ENCODE measurements at regions not wholly inside any gene's neighbourhood (a gene's known extent, or its start where the extent isn't known, plus 50 kb on each side); places are given as distances from the start of the nearest gene placed in this dataset.

DNA sequence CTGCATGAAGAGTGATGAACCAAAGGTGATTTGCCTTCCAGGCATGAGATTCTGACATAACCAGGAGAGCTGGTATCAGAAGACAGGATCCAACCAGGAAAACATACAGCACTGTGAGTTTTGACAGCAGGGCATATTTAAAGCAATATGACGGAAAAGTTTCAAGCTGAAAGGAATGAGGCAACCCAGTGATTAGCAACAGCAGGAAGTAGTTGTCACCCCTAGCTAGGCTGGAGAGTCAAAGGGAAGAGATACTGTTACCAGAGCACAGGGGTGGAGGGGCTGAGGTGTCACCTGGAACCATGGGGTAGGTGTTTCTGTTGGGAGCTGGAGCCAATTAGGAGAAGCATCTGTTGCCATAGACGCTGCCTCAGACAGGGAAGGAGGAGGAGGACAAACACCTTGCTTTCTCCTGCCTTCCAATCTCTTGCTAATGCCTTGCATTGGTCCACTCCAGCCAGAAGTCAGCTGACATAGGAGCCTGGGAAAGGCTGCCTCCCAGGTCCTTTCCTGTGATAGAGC lies 125.4 kb upstream of the SORCS3 start:
- 48% methylated on average over 2 of the region's 2 CpGs for WGBS (ENCODE audit: low lambda C conversion rate, missing lambda C conversion rate)

DNA sequence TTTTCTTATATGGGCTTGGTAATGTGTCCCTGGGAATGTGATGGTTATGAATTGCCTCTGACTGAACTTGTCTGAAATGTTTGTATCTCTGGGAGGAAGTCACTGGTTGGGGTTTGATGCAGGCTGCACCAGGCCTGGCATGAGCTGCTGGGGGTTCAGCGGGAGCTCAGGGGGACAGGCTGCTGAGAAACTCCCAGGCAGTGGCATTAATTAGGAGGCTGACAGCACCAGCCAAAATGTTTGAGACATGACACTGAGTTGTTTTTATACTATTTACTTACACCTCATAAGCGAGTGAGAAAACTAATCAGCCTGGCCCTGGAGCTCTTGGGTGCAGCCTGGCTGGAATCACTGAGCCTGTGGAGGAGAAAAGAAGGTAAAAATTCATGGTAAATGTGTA lies 124.1 kb upstream of the SORCS3 start:
- 79% methylated on average over 2 of the region's 2 CpGs for WGBS (ENCODE audit: low lambda C conversion rate, missing lambda C conversion rate)
- Histone ChIP-seq H4K20me1 (ENCODE audit: insufficient read depth, poor library complexity, severe bottlenecking) (no peaks in the 10 kb centered on the region), H2AFZ (no peak overlapping the region), H3K27me3 (no peaks in the 10 kb centered on the region), H3K79me2 (no peaks in the 10 kb centered on the region), H3K27ac (no peak overlapping the region), H3K36me3 (replicated peaks; ENCODE audit: insufficient read depth, low read depth) (no peaks in the 10 kb centered on the region), H3K9me3 (ENCODE audit: low read depth) (no peaks in the 10 kb centered on the region), H3K4me1 (ENCODE audit: insufficient read depth) (no peaks in the 10 kb centered on the region), H3K4me3 (no peak overlapping the region), H3K4me2 (no peak overlapping the region), H3K9me2 (replicated peaks; ENCODE audit: insufficient read depth) (no peaks in the 10 kb centered on the region)
- DNase-seq (ENCODE audit: low spot score), result no peak
- TF ChIP-seq EZH2 (IDR thresholded peaks at IDR 0.05; ENCODE audit: borderline replicate concordance) (no peak), EZH2phosphoT487 (IDR thresholded peaks at IDR 0.05; ENCODE audit: low read depth, severe bottlenecking, unreplicated experiment) (no peak)
- TF ChIP-seq, protein P1, sequence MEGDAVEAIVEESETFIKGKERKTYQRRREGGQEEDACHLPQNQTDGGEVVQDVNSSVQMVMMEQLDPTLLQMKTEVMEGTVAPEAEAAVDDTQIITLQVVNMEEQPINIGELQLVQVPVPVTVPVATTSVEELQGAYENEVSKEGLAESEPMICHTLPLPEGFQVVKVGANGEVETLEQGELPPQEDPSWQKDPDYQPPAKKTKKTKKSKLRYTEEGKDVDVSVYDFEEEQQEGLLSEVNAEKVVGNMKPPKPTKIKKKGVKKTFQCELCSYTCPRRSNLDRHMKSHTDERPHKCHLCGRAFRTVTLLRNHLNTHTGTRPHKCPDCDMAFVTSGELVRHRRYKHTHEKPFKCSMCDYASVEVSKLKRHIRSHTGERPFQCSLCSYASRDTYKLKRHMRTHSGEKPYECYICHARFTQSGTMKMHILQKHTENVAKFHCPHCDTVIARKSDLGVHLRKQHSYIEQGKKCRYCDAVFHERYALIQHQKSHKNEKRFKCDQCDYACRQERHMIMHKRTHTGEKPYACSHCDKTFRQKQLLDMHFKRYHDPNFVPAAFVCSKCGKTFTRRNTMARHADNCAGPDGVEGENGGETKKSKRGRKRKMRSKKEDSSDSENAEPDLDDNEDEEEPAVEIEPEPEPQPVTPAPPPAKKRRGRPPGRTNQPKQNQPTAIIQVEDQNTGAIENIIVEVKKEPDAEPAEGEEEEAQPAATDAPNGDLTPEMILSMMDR (IDR thresholded peaks at IDR 0.05; ENCODE audit: poor library complexity), result no peak

More for the DNA sequence above, 125.4 kb upstream of the SORCS3 start:
- Histone ChIP-seq H3K27me3 (no peaks in the 10 kb centered on the region), H3K9me2 (replicated peaks; ENCODE audit: insufficient read depth) (no peaks in the 10 kb centered on the region), H3K4me3 (no peak overlapping the region), H3K4me1 (ENCODE audit: insufficient read depth) (no peaks in the 10 kb centered on the region), H4K20me1 (ENCODE audit: insufficient read depth, poor library complexity, severe bottlenecking) (no peaks in the 10 kb centered on the region), H3K36me3 (replicated peaks; ENCODE audit: insufficient read depth, low read depth) (no peaks in the 10 kb centered on the region), H2AFZ (no peak overlapping the region), H3K79me2 (no peaks in the 10 kb centered on the region), H3K27ac (no peak overlapping the region), H3K9me3 (ENCODE audit: low read depth) (no peaks in the 10 kb centered on the region), H3K4me2 (no peak overlapping the region)
- no peak for DNase-seq (ENCODE audit: low spot score)
- TF ChIP-seq EZH2phosphoT487 (IDR thresholded peaks at IDR 0.05; ENCODE audit: low read depth, severe bottlenecking, unreplicated experiment), result no peak
- TF ChIP-seq, protein P1 (IDR thresholded peaks at IDR 0.05; ENCODE audit: poor library complexity), result no peak
- no peak for TF ChIP-seq EZH2 (IDR thresholded peaks at IDR 0.05; ENCODE audit: borderline replicate concordance)

- no peaks in the 10 kb centered on the region for H3K27me3 ChIP-seq
- H2AFZ ChIP-seq, result no peak overlapping the region
- no peak overlapping the region for H3K27ac ChIP-seq
- H4K20me1 ChIP-seq (ENCODE audit: insufficient read depth, poor library complexity, severe bottlenecking), result no peaks in the 10 kb centered on the region
- TF ChIP-seq EZH2 (IDR thresholded peaks at IDR 0.05; ENCODE audit: borderline replicate concordance) (no peak), EZH2phosphoT487 (IDR thresholded peaks at IDR 0.05; ENCODE audit: low read depth, severe bottlenecking, unreplicated experiment) (no peak)
- TF ChIP-seq, protein P1 (IDR thresholded peaks at IDR 0.05; ENCODE audit: poor library complexity), result no peak
- no peaks in the 10 kb centered on the region for H3K9me2 ChIP-seq (replicated peaks; ENCODE audit: insufficient read depth)
- no peaks in the 10 kb centered on the region for H3K9me3 ChIP-seq (ENCODE audit: low read depth)
- no peak overlapping the region for H3K4me2 ChIP-seq
- DNase-seq (ENCODE audit: low spot score), result no peak
- 80% methylated on average over 4 of the region's 4 CpGs for WGBS (ENCODE audit: low lambda C conversion rate, missing lambda C conversion rate)
- H3K79me2 ChIP-seq, result no peaks in the 10 kb centered on the region
- no peaks in the 10 kb centered on the region for H3K36me3 ChIP-seq (replicated peaks; ENCODE audit: insufficient read depth, low read depth)
- H3K4me3 ChIP-seq, result no peak overlapping the region
- no peaks in the 10 kb centered on the region for H3K4me1 ChIP-seq (ENCODE audit: insufficient read depth)
Measured at GRCh38 chr10:104517946-104518345, 123.1 kb upstream of the SORCS3 start.

- no peak overlapping the region for H3K4me3 ChIP-seq
- no peak overlapping the region for H2AFZ ChIP-seq
- no peaks in the 10 kb centered on the region for H3K79me2 ChIP-seq
- H3K27me3 ChIP-seq, result no peaks in the 10 kb centered on the region
- no peak overlapping the region for H3K27ac ChIP-seq
- H3K4me2 ChIP-seq, result no peak overlapping the region
- no peaks in the 10 kb centered on the region for H3K9me3 ChIP-seq (ENCODE audit: low read depth)
- H4K20me1 ChIP-seq (ENCODE audit: insufficient read depth, poor library complexity, severe bottlenecking), result no peaks in the 10 kb centered on the region
- DNase-seq (ENCODE audit: low spot score), result no peak
- WGBS (ENCODE audit: low lambda C conversion rate, missing lambda C conversion rate), result 97% methylated on average over 4 of the region's 6 CpGs
- no peaks in the 10 kb centered on the region for H3K4me1 ChIP-seq (ENCODE audit: insufficient read depth)
- H3K36me3 ChIP-seq (replicated peaks; ENCODE audit: insufficient read depth, low read depth), result no peaks in the 10 kb centered on the region
- no peaks in the 10 kb centered on the region for H3K9me2 ChIP-seq (replicated peaks; ENCODE audit: insufficient read depth)
- no peak for TF ChIP-seq EZH2 (IDR thresholded peaks at IDR 0.05; ENCODE audit: borderline replicate concordance)
- TF ChIP-seq, protein P1 (IDR thresholded peaks at IDR 0.05; ENCODE audit: poor library complexity), result no peak
- TF ChIP-seq EZH2phosphoT487 (IDR thresholded peaks at IDR 0.05; ENCODE audit: low read depth, severe bottlenecking, unreplicated experiment), result no peak
Measured at GRCh38 chr10:104518891-104519290, 122.2 kb upstream of the SORCS3 start.

Data from hepatocyte (in vitro differentiated cells).